ENCODE measurements at regions not wholly inside any gene's neighbourhood (a gene's known extent, or its start where the extent isn't known, plus 50 kb on each side); places are given as distances from the start of the nearest gene placed in this dataset.

- peaks cover 11% of the 10 kb centered on the region for H3K9me3 ChIP-seq
- no peak for TF ChIP-seq POLR2AphosphoS5 (IDR thresholded peaks at IDR 0.05)
- TF ChIP-seq POLR2A (IDR thresholded peaks at IDR 0.05), result no peak
- TF ChIP-seq EP300 (IDR thresholded peaks at IDR 0.05), result no peak
- no peak for TF ChIP-seq CTCF (IDR thresholded peaks at IDR 0.05)
- WGBS, result 67% methylated on average over 2 of the region's 2 CpGs
- DNase-seq (ENCODE audit: low spot score in 2 of 2), result no peak
- H3K4me1 ChIP-seq, result no peaks in the 10 kb centered on the region
- H3K27me3 ChIP-seq, result no peaks in the 10 kb centered on the region
- H3K27ac ChIP-seq, result no peak overlapping the region
- no peaks in the 10 kb centered on the region for H3K36me3 ChIP-seq
- no peak overlapping the region for H3K4me3 ChIP-seq
These were observed 308.4 kb upstream of the MEF2C start for GRCh38 chr5:89191374-89191773.

- H3K36me3 ChIP-seq, result no peaks in the 10 kb centered on the region
- no peaks in the 10 kb centered on the region for H3K27me3 ChIP-seq
- peaks cover 7% of the 10 kb centered on the region for H3K9me3 ChIP-seq
- WGBS, result 92% methylated on average over 3 of the region's 3 CpGs
- no peak for DNase-seq (ENCODE audit: low spot score in 2 of 2)
- H3K4me3 ChIP-seq, result no peak overlapping the region
- no peak overlapping the region for H3K27ac ChIP-seq
- no peak for TF ChIP-seq CTCF (IDR thresholded peaks at IDR 0.05)
- TF ChIP-seq POLR2A (IDR thresholded peaks at IDR 0.05), result no peak
- no peak for TF ChIP-seq EP300 (IDR thresholded peaks at IDR 0.05)
- TF ChIP-seq POLR2AphosphoS5 (IDR thresholded peaks at IDR 0.05), result no peak
- H3K4me1 ChIP-seq, result no peaks in the 10 kb centered on the region
These were observed 307.7 kb upstream of the MEF2C start for GRCh38 chr5:89190515-89191265.

DNA sequence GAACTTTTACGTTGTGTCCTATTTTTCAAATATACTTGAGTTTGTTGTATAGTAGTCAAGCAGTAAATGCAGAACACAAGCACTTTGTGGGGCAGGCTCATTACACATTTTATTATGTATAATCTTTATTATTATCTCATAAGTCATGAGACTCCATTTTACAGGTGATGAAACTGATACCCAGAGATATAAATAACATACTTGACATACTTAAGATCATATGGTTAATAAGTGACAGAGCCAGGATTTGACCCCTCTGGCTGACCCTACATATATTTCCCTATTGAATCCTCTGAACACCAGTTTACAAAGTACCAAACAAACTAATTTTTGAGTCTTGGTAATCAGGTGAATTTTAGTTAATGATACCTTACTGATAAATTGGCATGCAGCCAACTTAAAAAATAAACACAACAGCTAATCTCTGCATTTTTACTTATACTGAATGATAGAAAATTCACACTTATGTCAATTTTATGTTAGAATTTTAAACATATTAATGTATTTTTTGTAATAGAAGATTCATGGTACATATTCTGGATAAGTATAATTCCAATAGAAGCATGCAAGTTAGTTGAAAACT lies 305.0 kb upstream of the MEF2C start:
- no peaks in the 10 kb centered on the region for H3K4me1 ChIP-seq
- no peak for TF ChIP-seq POLR2AphosphoS5 (IDR thresholded peaks at IDR 0.05)
- TF ChIP-seq EP300 (IDR thresholded peaks at IDR 0.05), result no peak
- TF ChIP-seq CTCF (IDR thresholded peaks at IDR 0.05), result no peak
- TF ChIP-seq POLR2A (IDR thresholded peaks at IDR 0.05), result no peak
- 100% methylated on average over 1 of the region's 1 CpG for WGBS

DNA sequence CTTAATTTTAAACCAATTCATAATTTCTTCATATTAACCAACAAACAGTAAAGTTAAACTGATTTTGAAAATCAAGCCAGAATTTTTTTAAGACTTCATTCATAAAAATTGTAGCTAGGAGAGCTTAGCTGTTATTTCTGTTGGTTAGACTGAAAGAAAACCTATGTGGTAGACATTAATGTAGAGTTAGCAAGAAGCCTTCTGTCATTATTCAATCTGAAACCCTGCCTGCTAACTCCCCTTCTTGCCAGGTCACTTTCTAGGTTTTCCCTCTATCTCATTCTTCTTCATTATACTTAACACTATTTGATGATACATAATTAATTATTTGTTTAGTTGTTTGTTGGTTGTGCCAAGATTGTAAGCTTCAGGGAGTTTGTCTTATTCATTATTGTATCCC lies 304.3 kb upstream of the MEF2C start:
- H3K9me3 ChIP-seq, result no peaks in the 10 kb centered on the region
- H3K4me1 ChIP-seq, result no peaks in the 10 kb centered on the region
- no peaks in the 10 kb centered on the region for H3K36me3 ChIP-seq
- TF ChIP-seq EP300 (IDR thresholded peaks at IDR 0.05) (no peak), CTCF (IDR thresholded peaks at IDR 0.05) (no peak), POLR2AphosphoS5 (IDR thresholded peaks at IDR 0.05) (no peak), POLR2A (IDR thresholded peaks at IDR 0.05) (no peak)
- H3K27me3 ChIP-seq, result no peaks in the 10 kb centered on the region
- H3K4me3 ChIP-seq, result no peak overlapping the region
- DNase-seq (ENCODE audit: low spot score in 2 of 2), result no peak
- no peak overlapping the region for H3K27ac ChIP-seq

More for the DNA sequence above, 305.0 kb upstream of the MEF2C start:
- DNase-seq (ENCODE audit: low spot score in 2 of 2), result no peak
- no peaks in the 10 kb centered on the region for H3K9me3 ChIP-seq
- H3K36me3 ChIP-seq, result no peaks in the 10 kb centered on the region
- no peaks in the 10 kb centered on the region for H3K27me3 ChIP-seq
- no peak overlapping the region for H3K27ac ChIP-seq
- H3K4me3 ChIP-seq, result no peak overlapping the region

DNA sequence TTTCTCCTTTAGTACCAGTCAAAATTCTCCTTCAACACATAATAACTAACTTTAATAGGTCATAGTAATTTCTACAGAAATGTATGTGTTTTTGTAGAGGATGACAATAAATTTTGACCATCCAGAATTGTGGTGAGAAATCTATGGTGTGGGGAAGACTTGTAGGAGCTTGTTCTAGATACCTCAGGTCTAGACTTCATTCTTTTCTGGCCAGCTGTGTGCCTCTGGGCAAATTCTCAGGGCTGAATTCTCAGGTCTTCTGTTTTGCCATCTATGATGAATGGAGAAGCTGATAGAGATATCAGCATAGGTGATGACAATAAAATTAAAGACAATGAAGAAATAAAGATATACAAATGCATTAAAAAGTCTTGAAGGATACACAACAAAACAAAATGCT lies 298.6 kb upstream of the MEF2C start:
- Histone ChIP-seq H3K27me3 (no peaks in the 10 kb centered on the region), H3K4me3 (no peak overlapping the region), H3K4me1 (no peaks in the 10 kb centered on the region), H3K36me3 (no peaks in the 10 kb centered on the region), H3K27ac (no peak overlapping the region), H3K9me3 (no peaks in the 10 kb centered on the region)
- TF ChIP-seq POLR2AphosphoS5 (IDR thresholded peaks at IDR 0.05), result no peak
- TF ChIP-seq POLR2A (IDR thresholded peaks at IDR 0.05), result no peak
- no peak for TF ChIP-seq CTCF (IDR thresholded peaks at IDR 0.05)
- no peak for TF ChIP-seq EP300 (IDR thresholded peaks at IDR 0.05)
- DNase-seq (ENCODE audit: low spot score in 2 of 2), result no peak
